ENCODE measurements at regions not wholly inside any gene's neighbourhood (a gene's known extent, or its start where the extent isn't known, plus 50 kb on each side); places are given as distances from the start of the nearest gene placed in this dataset.

- no peaks in the 10 kb centered on the region for H3K27me3 ChIP-seq (ENCODE audit: control insufficient read depth in 3 of 3, insufficient read depth in 3 of 3, low read length in 3 of 3)
- no peaks in the 10 kb centered on the region for H3K9me3 ChIP-seq (ENCODE audit: control insufficient read depth in 2 of 2, insufficient read depth in 1 of 2, low read depth in 1 of 2, low read length in 1 of 2)
- peaks cover 0 to 3% (median 0%) of the 10 kb centered on the region in 3 donors for H3K4me1 ChIP-seq (ENCODE audit: control insufficient read depth in 3 of 3, insufficient read depth in 2 of 3, low read depth in 1 of 3, low read length in 2 of 3)
- FAIRE-seq (no peak), DNase-seq (peak; percentile 13 to 83)
- no peak overlapping the region for H3K4me3 ChIP-seq (ENCODE audit: low read depth in 1 of 3, low read length in 3 of 3)
- 19 to 60% (median 30%) methylated on average over 2 of the region's 2 CpGs for WGBS, 3 donors
- no peaks in the 10 kb centered on the region for H3K36me3 ChIP-seq (ENCODE audit: control insufficient read depth in 3 of 3, insufficient read depth in 2 of 3, low read depth in 1 of 3, low read length in 3 of 3)
- peak overlapping the region in 1 of 3 donors; percentile 4 for H3K27ac ChIP-seq (ENCODE audit: low read depth in 1 of 3, low read length in 2 of 3)
Observed at GRCh38 chr5:74093561-74093960, 467.6 kb downstream of the ARHGEF28 start.

- no peaks in the 10 kb centered on the region for H3K36me3 ChIP-seq (ENCODE audit: control insufficient read depth in 3 of 3, insufficient read depth in 2 of 3, low read depth in 1 of 3, low read length in 3 of 3)
- WGBS, 3 donors, result 89 to 100% (median 91%) methylated on average over 2 of the region's 2 CpGs
- FAIRE-seq, result no peak
- no peaks in the 10 kb centered on the region for H3K27me3 ChIP-seq (ENCODE audit: control insufficient read depth in 3 of 3, insufficient read depth in 3 of 3, low read length in 3 of 3)
- H3K4me1 ChIP-seq (ENCODE audit: control insufficient read depth in 3 of 3, insufficient read depth in 2 of 3, low read depth in 1 of 3, low read length in 2 of 3), result peaks cover 0 to 3% (median 0%) of the 10 kb centered on the region in 3 donors
- no peaks in the 10 kb centered on the region for H3K9me3 ChIP-seq (ENCODE audit: control insufficient read depth in 2 of 2, insufficient read depth in 1 of 2, low read depth in 1 of 2, low read length in 1 of 2)
- H3K27ac ChIP-seq (ENCODE audit: low read depth in 1 of 3, low read length in 2 of 3), result no peak overlapping the region
- no peak overlapping the region for H3K4me3 ChIP-seq (ENCODE audit: low read depth in 1 of 3, low read length in 3 of 3)
- no peak for DNase-seq
Observed at GRCh38 chr5:74092766-74093165, 466.8 kb downstream of the ARHGEF28 start.

- H3K36me3 ChIP-seq (ENCODE audit: control insufficient read depth in 3 of 3, insufficient read depth in 2 of 3, low read depth in 1 of 3, low read length in 3 of 3), result no peaks in the 10 kb centered on the region
- H3K27ac ChIP-seq (ENCODE audit: low read depth in 1 of 3, low read length in 2 of 3), result no peak overlapping the region
- H3K9me3 ChIP-seq (ENCODE audit: control insufficient read depth in 2 of 2, insufficient read depth in 1 of 2, low read depth in 1 of 2, low read length in 1 of 2), result no peaks in the 10 kb centered on the region
- H3K4me1 ChIP-seq (ENCODE audit: control insufficient read depth in 3 of 3, insufficient read depth in 2 of 3, low read depth in 1 of 3, low read length in 2 of 3), result no peaks in the 10 kb centered on the region
- 91 to 94% (median 93%) methylated on average over 2 of the region's 2 CpGs for WGBS, 3 donors
- H3K4me3 ChIP-seq (ENCODE audit: low read depth in 1 of 3, low read length in 3 of 3), result no peak overlapping the region
- DNase-seq (no peak), FAIRE-seq (no peak)
- no peaks in the 10 kb centered on the region for H3K27me3 ChIP-seq (ENCODE audit: control insufficient read depth in 3 of 3, insufficient read depth in 3 of 3, low read length in 3 of 3)
Observed at GRCh38 chr5:74085782-74086181, 459.8 kb downstream of the ARHGEF28 start.

- no peak overlapping the region for H3K4me3 ChIP-seq (ENCODE audit: low read depth in 1 of 3, low read length in 3 of 3)
- H3K27me3 ChIP-seq (ENCODE audit: control insufficient read depth in 3 of 3, insufficient read depth in 3 of 3, low read length in 3 of 3), result no peaks in the 10 kb centered on the region
- no peak overlapping the region for H3K27ac ChIP-seq (ENCODE audit: low read depth in 1 of 3, low read length in 2 of 3)
- H3K9me3 ChIP-seq (ENCODE audit: control insufficient read depth in 2 of 2, insufficient read depth in 1 of 2, low read depth in 1 of 2, low read length in 1 of 2), result no peaks in the 10 kb centered on the region
- FAIRE-seq (no peak), DNase-seq (no peak)
- WGBS, 3 donors, result 58 to 76% (median 59%) methylated on average over 4 of the region's 4 CpGs
- no peaks in the 10 kb centered on the region for H3K4me1 ChIP-seq (ENCODE audit: control insufficient read depth in 3 of 3, insufficient read depth in 2 of 3, low read depth in 1 of 3, low read length in 2 of 3)
- no peaks in the 10 kb centered on the region for H3K36me3 ChIP-seq (ENCODE audit: control insufficient read depth in 3 of 3, insufficient read depth in 2 of 3, low read depth in 1 of 3, low read length in 3 of 3)
Observed at GRCh38 chr5:74085186-74085585, 459.2 kb downstream of the ARHGEF28 start.

GRCh38 chr5:74083096-74083791 is 457.2 kb downstream of the ARHGEF28 start:
- WGBS, 3 donors, result 70 to 95% (median 73%) methylated on average over 3 of the region's 3 CpGs
- no peak overlapping the region for H3K4me3 ChIP-seq (ENCODE audit: low read depth in 1 of 3, low read length in 3 of 3)
- DNase-seq (no peak), FAIRE-seq (no peak)
- no peak overlapping the region for H3K27ac ChIP-seq (ENCODE audit: low read depth in 1 of 3, low read length in 2 of 3)
- no peaks in the 10 kb centered on the region for H3K27me3 ChIP-seq (ENCODE audit: control insufficient read depth in 3 of 3, insufficient read depth in 3 of 3, low read length in 3 of 3)
- H3K4me1 ChIP-seq (ENCODE audit: control insufficient read depth in 3 of 3, insufficient read depth in 2 of 3, low read depth in 1 of 3, low read length in 2 of 3), result no peaks in the 10 kb centered on the region
- no peaks in the 10 kb centered on the region for H3K36me3 ChIP-seq (ENCODE audit: control insufficient read depth in 3 of 3, insufficient read depth in 2 of 3, low read depth in 1 of 3, low read length in 3 of 3)
- H3K9me3 ChIP-seq (ENCODE audit: control insufficient read depth in 2 of 2, insufficient read depth in 1 of 2, low read depth in 1 of 2, low read length in 1 of 2), result no peaks in the 10 kb centered on the region

GRCh38 chr5:74082512-74083055 is 456.6 kb downstream of the ARHGEF28 start:
- no peaks in the 10 kb centered on the region for H3K27me3 ChIP-seq (ENCODE audit: control insufficient read depth in 3 of 3, insufficient read depth in 3 of 3, low read length in 3 of 3)
- H3K36me3 ChIP-seq (ENCODE audit: control insufficient read depth in 3 of 3, insufficient read depth in 2 of 3, low read depth in 1 of 3, low read length in 3 of 3), result no peaks in the 10 kb centered on the region
- H3K4me3 ChIP-seq (ENCODE audit: low read depth in 1 of 3, low read length in 3 of 3), result no peak overlapping the region
- H3K4me1 ChIP-seq (ENCODE audit: control insufficient read depth in 3 of 3, insufficient read depth in 2 of 3, low read depth in 1 of 3, low read length in 2 of 3), result no peaks in the 10 kb centered on the region
- no peak overlapping the region for H3K27ac ChIP-seq (ENCODE audit: low read depth in 1 of 3, low read length in 2 of 3)
- FAIRE-seq, result no peak
- DNase-seq, result no peak
- H3K9me3 ChIP-seq (ENCODE audit: control insufficient read depth in 2 of 2, insufficient read depth in 1 of 2, low read depth in 1 of 2, low read length in 1 of 2), result no peaks in the 10 kb centered on the region
- 89 to 93% (median 91%) methylated on average over 4 of the region's 4 CpGs for WGBS, 3 donors

GRCh38 chr5:74081126-74081525 is 455.1 kb downstream of the ARHGEF28 start:
- Histone ChIP-seq H3K9me3 (ENCODE audit: control insufficient read depth in 2 of 2, insufficient read depth in 1 of 2, low read depth in 1 of 2, low read length in 1 of 2) (no peaks in the 10 kb centered on the region), H3K27ac (ENCODE audit: low read depth in 1 of 3, low read length in 2 of 3) (no peak overlapping the region), H3K4me1 (ENCODE audit: control insufficient read depth in 3 of 3, insufficient read depth in 2 of 3, low read depth in 1 of 3, low read length in 2 of 3) (no peaks in the 10 kb centered on the region), H3K4me3 (ENCODE audit: low read depth in 1 of 3, low read length in 3 of 3) (no peak overlapping the region), H3K36me3 (ENCODE audit: control insufficient read depth in 3 of 3, insufficient read depth in 2 of 3, low read depth in 1 of 3, low read length in 3 of 3) (no peaks in the 10 kb centered on the region), H3K27me3 (ENCODE audit: control insufficient read depth in 3 of 3, insufficient read depth in 3 of 3, low read length in 3 of 3) (no peaks in the 10 kb centered on the region)
- 78 to 89% (median 86%) methylated on average over 5 of the region's 5 CpGs for WGBS, 3 donors
- DNase-seq (no peak), FAIRE-seq (no peak)

GRCh38 chr5:74079971-74080556 is 454.1 kb downstream of the ARHGEF28 start:
- no peak overlapping the region for H3K4me3 ChIP-seq (ENCODE audit: low read depth in 1 of 3, low read length in 3 of 3)
- no peak overlapping the region for H3K27ac ChIP-seq (ENCODE audit: low read depth in 1 of 3, low read length in 2 of 3)
- peaks cover 0 to 4% (median 0%) of the 10 kb centered on the region in 3 donors for H3K4me1 ChIP-seq (ENCODE audit: control insufficient read depth in 3 of 3, insufficient read depth in 2 of 3, low read depth in 1 of 3, low read length in 2 of 3)
- H3K9me3 ChIP-seq (ENCODE audit: control insufficient read depth in 2 of 2, insufficient read depth in 1 of 2, low read depth in 1 of 2, low read length in 1 of 2), result no peaks in the 10 kb centered on the region
- no peaks in the 10 kb centered on the region for H3K36me3 ChIP-seq (ENCODE audit: control insufficient read depth in 3 of 3, insufficient read depth in 2 of 3, low read depth in 1 of 3, low read length in 3 of 3)
- no peak for FAIRE-seq
- H3K27me3 ChIP-seq (ENCODE audit: control insufficient read depth in 3 of 3, insufficient read depth in 3 of 3, low read length in 3 of 3), result no peaks in the 10 kb centered on the region
- WGBS, 3 donors, result 71 to 85% (median 74%) methylated on average over 6 of the region's 6 CpGs
- no peak for DNase-seq

All from small intestine (tissue), 7 donors.